Transverse colon (tissue), 4 donors: ENCODE measurements at regions not wholly inside any gene's neighbourhood (a gene's known extent, or its start where the extent isn't known, plus 50 kb on each side); places are given as distances from the start of the nearest gene placed in this dataset.

ENCODE experiments used
- DNase-seq: peaks from one replicate; pipeline ENCODE4 v3.0.0-alpha.2; 2019
- H3K27ac ChIP-seq, 4 donors: fragments of 200-600 bp; sonication (generic); 2 replicates each; pipeline ENCODE4 v1.5.1; 2016 to 2018; ENCODE audit warnings: inconsistent platforms in 4 of 4
- H3K27me3 ChIP-seq: fragments of 200-600 bp; sonication (generic); 2 replicates; pipeline ENCODE4 v1.5.1; 2017; ENCODE audit warnings: inconsistent platforms
- H3K36me3 ChIP-seq, 4 donors: fragments of 200-600 bp; sonication (generic); 2 replicates each; pipeline ENCODE4 v1.5.1; 2017 to 2019; ENCODE audit warnings: inconsistent platforms in 4 of 4
- H3K4me1 ChIP-seq, 4 donors: fragments of 200-600 bp; sonication (generic); 2 replicates each; pipeline ENCODE4 v1.5.1; 2017 to 2020; ENCODE audit warnings: inconsistent platforms in 4 of 4
- H3K4me3 ChIP-seq, 4 donors: fragments of 200-600 bp; sonication (generic); 1 replicate in 1 of 4; 2 replicates in 3 of 4; pipeline versions ENCODE4 v1.5.1 to v1.6.1; 2017 to 2019; ENCODE audit warnings: inconsistent platforms in 4 of 4
- H3K9me3 ChIP-seq, 2 donors: fragments of 200-600 bp; sonication (generic); 2 replicates each; pipeline ENCODE4 v1.5.1; 2017 to 2019; ENCODE audit warnings: inconsistent platforms in 2 of 2
- EP300 ChIP-seq: sonication (generic); formaldehyde crosslinking; IDR thresholded peaks from one replicate; pipeline ENCODE4 v1.6.1; 2017; ENCODE audit warnings: antibody characterized with exemption, low read depth
- POLR2A ChIP-seq: fragments of 450-650 bp; IDR thresholded peaks from one replicate; pipeline ENCODE4 v1.6.1; 2016; ENCODE audit warnings: antibody characterized with exemption, mild to moderate bottlenecking, moderate library complexity
- POLR2AphosphoS5 ChIP-seq, 3 donors: sonication (generic); formaldehyde crosslinking; IDR thresholded peaks; one replicate each; pipeline ENCODE4 v1.6.1; 2016; ENCODE audit warnings: antibody characterized with exemption in 3 of 3
- WGBS, 2 donors: methylation state at CpG; one replicate each; pipeline ENCODE4 v1.1.5; 2018; ENCODE audit warnings: low coverage in 1 of 2; 5-methylcytosine and 5-hydroxymethylcytosine counted together
- in situ Hi-C, 4 donors: fragments of 200-750 bp; cut with MboI; loops; one replicate each; pipeline versions ENCODE4 v1.15.0 to v1.15.1; 2017; ENCODE audit warnings: low sequenced_read_pairs in 3 of 4, low pct_ligation_motif_present in 1 of 4, low pct_unique_long_range_greater_than_20kb in 1 of 4
- intact Hi-C: fragments of 100-400 bp; cut with DNase I; formaldehyde crosslinking; loops from one replicate; pipeline ENCODE4 v1.15.1; 2023; ENCODE audit warnings: low total_unique reads
- TF ChIP-seq, protein P1 (sequence below), 5 experiments: fragments of 200-600 bp in 3 of 5; fragments of 450-650 bp in 2 of 5; sonication (generic) in 3 of 5; IDR thresholded peaks; 1 replicate in 2 of 5; 2 replicates in 3 of 5; pipeline ENCODE4 v1.5.1; 2016 to 2017; ENCODE audit warnings: antibody characterized with exemption in 5 of 5, inconsistent platforms in 3 of 5, mild to moderate bottlenecking in 2 of 5, moderate library complexity in 1 of 5

GRCh38 chr7:4513450-4513849 lies 168.6 kb upstream of the FOXK1 start:
- WGBS, 2 donors = 100% methylated on average over 1 of the region's 1 CpG; no CpG with 5 or more reads in 1 of the 2 donors
- in situ Hi-C loops (no loop called here), intact Hi-C loops (no loop called here)
- no peak overlapping the region for H3K27ac ChIP-seq
- no peak overlapping the region for H3K4me3 ChIP-seq
- H3K27me3 ChIP-seq = no peaks in the 10 kb centered on the region
- no peaks in the 10 kb centered on the region for H3K9me3 ChIP-seq
- no peak for DNase-seq
- TF ChIP-seq, protein P1, sequence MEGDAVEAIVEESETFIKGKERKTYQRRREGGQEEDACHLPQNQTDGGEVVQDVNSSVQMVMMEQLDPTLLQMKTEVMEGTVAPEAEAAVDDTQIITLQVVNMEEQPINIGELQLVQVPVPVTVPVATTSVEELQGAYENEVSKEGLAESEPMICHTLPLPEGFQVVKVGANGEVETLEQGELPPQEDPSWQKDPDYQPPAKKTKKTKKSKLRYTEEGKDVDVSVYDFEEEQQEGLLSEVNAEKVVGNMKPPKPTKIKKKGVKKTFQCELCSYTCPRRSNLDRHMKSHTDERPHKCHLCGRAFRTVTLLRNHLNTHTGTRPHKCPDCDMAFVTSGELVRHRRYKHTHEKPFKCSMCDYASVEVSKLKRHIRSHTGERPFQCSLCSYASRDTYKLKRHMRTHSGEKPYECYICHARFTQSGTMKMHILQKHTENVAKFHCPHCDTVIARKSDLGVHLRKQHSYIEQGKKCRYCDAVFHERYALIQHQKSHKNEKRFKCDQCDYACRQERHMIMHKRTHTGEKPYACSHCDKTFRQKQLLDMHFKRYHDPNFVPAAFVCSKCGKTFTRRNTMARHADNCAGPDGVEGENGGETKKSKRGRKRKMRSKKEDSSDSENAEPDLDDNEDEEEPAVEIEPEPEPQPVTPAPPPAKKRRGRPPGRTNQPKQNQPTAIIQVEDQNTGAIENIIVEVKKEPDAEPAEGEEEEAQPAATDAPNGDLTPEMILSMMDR (IDR thresholded peaks at IDR 0.05) = no peak
- TF ChIP-seq POLR2AphosphoS5 (IDR thresholded peaks at IDR 0.05) = no peak
- no peaks in the 10 kb centered on the region for H3K36me3 ChIP-seq
- no peaks in the 10 kb centered on the region for H3K4me1 ChIP-seq

GRCh38 chr7:4519819-4520520 lies 162.1 kb upstream of the FOXK1 start:
- DNase-seq = no peak
- Histone ChIP-seq H3K27ac (no peak overlapping the region), H3K9me3 (no peaks in the 10 kb centered on the region), H3K4me1 (no peaks in the 10 kb centered on the region), H3K4me3 (no peak overlapping the region), H3K27me3 (no peaks in the 10 kb centered on the region), H3K36me3 (no peaks in the 10 kb centered on the region)
- WGBS, 2 donors = 34 to 67% methylated on average over 2 to 7 of the region's 7 CpGs
- in situ Hi-C loops = no loop called here
- TF ChIP-seq POLR2AphosphoS5 (IDR thresholded peaks at IDR 0.05) = no peak
- no peak for TF ChIP-seq EP300
- no peak for TF ChIP-seq POLR2A
- TF ChIP-seq, protein P1 (IDR thresholded peaks at IDR 0.05) = no peak
- intact Hi-C loops = no loop called here

GRCh38 chr7:4523219-4523618 lies 158.9 kb upstream of the FOXK1 start:
- H3K36me3 ChIP-seq = no peaks in the 10 kb centered on the region
- in situ Hi-C loops (no loop called here), intact Hi-C loops (no loop called here)
- no peak for TF ChIP-seq POLR2A
- TF ChIP-seq EP300 = no peak
- TF ChIP-seq, protein P1 (IDR thresholded peaks at IDR 0.05) = no peak
- H3K27ac ChIP-seq = no peak overlapping the region
- DNase-seq = no peak
- no peaks in the 10 kb centered on the region for H3K27me3 ChIP-seq
- H3K4me1 ChIP-seq = no peaks in the 10 kb centered on the region
- no peaks in the 10 kb centered on the region for H3K9me3 ChIP-seq
- no peak overlapping the region for H3K4me3 ChIP-seq

- Histone ChIP-seq H3K27ac (no peak overlapping the region), H3K4me1 (no peaks in the 10 kb centered on the region)
- in situ Hi-C loops = no loop called here
These were observed 158.2 kb upstream of the FOXK1 start for GRCh38 chr7:4523873-4524272.

More at GRCh38 chr7:4523873-4524272, 158.2 kb upstream of the FOXK1 start:
- H3K4me3 ChIP-seq = no peak overlapping the region
- DNase-seq = no peak
- 46 to 54% methylated on average over 5 to 6 of the region's 6 CpGs for WGBS, 2 donors
- no peaks in the 10 kb centered on the region for H3K27me3 ChIP-seq
- intact Hi-C loops = no loop called here
- H3K9me3 ChIP-seq = no peaks in the 10 kb centered on the region
- no peaks in the 10 kb centered on the region for H3K36me3 ChIP-seq
- no peak for TF ChIP-seq EP300
- TF ChIP-seq, protein P1 (IDR thresholded peaks at IDR 0.05) = no peak
- TF ChIP-seq POLR2A = no peak
- TF ChIP-seq POLR2AphosphoS5 (IDR thresholded peaks at IDR 0.05) = no peak
